ENCODE measurements at regions not wholly inside any gene's neighbourhood (a gene's known extent, or its start where the extent isn't known, plus 50 kb on each side); places are given as distances from the start of the nearest gene placed in this dataset.

DNA sequence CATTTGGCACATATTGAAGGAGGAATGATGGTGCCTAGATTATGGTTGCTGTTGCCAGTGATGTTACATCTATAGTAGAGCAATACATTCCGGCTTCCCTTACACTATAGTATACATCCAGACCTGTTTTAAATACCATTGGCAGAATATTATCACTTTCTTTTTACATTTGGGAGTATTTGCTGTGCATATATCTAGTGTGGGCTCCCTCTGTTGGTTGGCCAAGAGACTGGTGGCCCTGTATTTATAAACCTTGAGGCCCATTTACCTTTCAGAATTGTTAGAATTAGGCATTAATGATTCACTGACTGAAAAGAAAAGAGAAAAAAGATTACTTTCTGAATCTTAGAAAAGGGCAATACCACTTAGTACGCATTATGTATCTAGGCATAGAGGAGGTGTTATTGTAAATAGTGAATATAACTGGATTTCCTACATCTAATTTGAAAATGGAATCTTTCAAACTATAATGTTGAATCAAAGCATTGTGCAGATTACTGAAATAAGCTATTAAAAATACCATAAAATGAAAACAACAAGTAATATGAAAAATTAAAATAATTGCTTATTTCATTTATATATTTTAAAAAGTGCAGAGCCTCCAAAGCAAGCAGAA, 628.8 kb upstream of the MAN1A1 start:
- 75 to 100% methylated on average over 1 of the region's 2 CpGs for whole genome bisulfite sequencing, 2 experiments (ENCODE audit: insufficient coverage in 1 of 2, insufficient read length in 1 of 2)
- TF ChIP-seq, protein P1, sequence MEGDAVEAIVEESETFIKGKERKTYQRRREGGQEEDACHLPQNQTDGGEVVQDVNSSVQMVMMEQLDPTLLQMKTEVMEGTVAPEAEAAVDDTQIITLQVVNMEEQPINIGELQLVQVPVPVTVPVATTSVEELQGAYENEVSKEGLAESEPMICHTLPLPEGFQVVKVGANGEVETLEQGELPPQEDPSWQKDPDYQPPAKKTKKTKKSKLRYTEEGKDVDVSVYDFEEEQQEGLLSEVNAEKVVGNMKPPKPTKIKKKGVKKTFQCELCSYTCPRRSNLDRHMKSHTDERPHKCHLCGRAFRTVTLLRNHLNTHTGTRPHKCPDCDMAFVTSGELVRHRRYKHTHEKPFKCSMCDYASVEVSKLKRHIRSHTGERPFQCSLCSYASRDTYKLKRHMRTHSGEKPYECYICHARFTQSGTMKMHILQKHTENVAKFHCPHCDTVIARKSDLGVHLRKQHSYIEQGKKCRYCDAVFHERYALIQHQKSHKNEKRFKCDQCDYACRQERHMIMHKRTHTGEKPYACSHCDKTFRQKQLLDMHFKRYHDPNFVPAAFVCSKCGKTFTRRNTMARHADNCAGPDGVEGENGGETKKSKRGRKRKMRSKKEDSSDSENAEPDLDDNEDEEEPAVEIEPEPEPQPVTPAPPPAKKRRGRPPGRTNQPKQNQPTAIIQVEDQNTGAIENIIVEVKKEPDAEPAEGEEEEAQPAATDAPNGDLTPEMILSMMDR (conservative IDR thresholded peaks at IDR 0.05) = peak; percentile 83

DNA sequence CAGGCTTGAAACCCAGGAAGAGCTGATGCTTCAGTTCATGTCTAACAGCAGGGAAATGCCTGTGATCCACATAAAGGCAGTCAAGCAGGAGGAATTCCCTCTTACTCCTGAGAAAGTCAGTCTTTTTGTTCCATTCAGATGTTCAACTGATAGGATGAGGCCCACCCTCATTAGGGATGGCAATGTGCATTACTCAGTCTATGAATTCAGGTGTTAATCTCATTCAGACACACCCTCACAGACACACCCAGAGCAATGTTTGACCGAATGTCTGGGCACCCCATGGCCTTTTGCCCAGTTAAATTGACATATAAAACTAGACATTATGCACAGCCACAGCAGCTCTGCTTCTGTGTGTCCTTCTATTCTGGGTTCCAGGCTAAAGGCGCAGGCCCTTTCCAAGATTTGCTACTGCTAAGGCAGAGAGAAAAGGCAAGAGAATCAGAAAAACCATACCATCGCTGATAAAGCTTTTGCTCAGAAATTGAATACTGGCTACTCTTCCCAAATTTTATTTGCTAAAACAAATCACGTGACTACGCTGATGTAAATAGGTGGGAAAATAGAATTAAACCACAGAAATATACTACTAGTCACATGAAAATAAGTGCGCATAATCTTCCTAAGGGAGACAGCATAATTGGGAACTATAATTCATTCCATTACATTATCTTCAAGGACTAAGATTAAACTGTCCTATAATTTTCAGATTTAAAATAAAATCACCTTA, 625.0 kb upstream of the MAN1A1 start:
- H3K27ac ChIP-seq (ENCODE audit: low read depth, low read length) = no peak overlapping the region
- H3K9me3 ChIP-seq (ENCODE audit: control insufficient read depth, low read length) = no peaks in the 10 kb centered on the region
- H3K4me1 ChIP-seq (ENCODE audit: control insufficient read depth, insufficient read depth, low read length) = peaks cover 4% of the 10 kb centered on the region
- Mint-ChIP-seq H3K27ac (no peak overlapping the region), H3K4me1 (peaks cover 1% of the 10 kb centered on the region), H3K36me3 (ENCODE audit: low read depth) (no peaks in the 10 kb centered on the region), H3K4me3 (no peak overlapping the region), H3K27me3 (ENCODE audit: insufficient read depth) (no peaks in the 10 kb centered on the region), H3K9me3 (no peaks in the 10 kb centered on the region)
- TF ChIP-seq, protein P1 (conservative IDR thresholded peaks at IDR 0.05) = no peak
- H3K9ac ChIP-seq (ENCODE audit: extremely low read depth, low read length, poor library complexity, severe bottlenecking) = no peak overlapping the region
- H3K36me3 ChIP-seq (ENCODE audit: control insufficient read depth, insufficient read depth, low read length) = no peaks in the 10 kb centered on the region
- 95 to 100% methylated on average over 3 to 6 of the region's 6 CpGs for WGBS, 2 experiments (ENCODE audit: insufficient coverage in 1 of 2, insufficient read length in 1 of 2)
- no peak for DNase-seq
- no peaks in the 10 kb centered on the region for H3K27me3 ChIP-seq (ENCODE audit: control insufficient read depth, insufficient read depth, low read length, poor library complexity, severe bottlenecking)
- H3K4me3 ChIP-seq (ENCODE audit: low read length) = no peak overlapping the region

More for the DNA sequence above, 628.8 kb upstream of the MAN1A1 start:
- H3K36me3 Mint-ChIP-seq (ENCODE audit: low read depth) = no peaks in the 10 kb centered on the region
- H3K4me1 Mint-ChIP-seq = peaks cover 1% of the 10 kb centered on the region
- H3K4me3 ChIP-seq (ENCODE audit: low read length) = no peak overlapping the region
- H3K27me3 ChIP-seq (ENCODE audit: control insufficient read depth, insufficient read depth, low read length, poor library complexity, severe bottlenecking) = no peaks in the 10 kb centered on the region
- no peak overlapping the region for H3K27ac Mint-ChIP-seq
- H3K36me3 ChIP-seq (ENCODE audit: control insufficient read depth, insufficient read depth, low read length) = no peaks in the 10 kb centered on the region
- H3K27me3 Mint-ChIP-seq (ENCODE audit: insufficient read depth) = no peaks in the 10 kb centered on the region
- no peaks in the 10 kb centered on the region for H3K9me3 ChIP-seq (ENCODE audit: control insufficient read depth, low read length)
- no peak overlapping the region for H3K9ac ChIP-seq (ENCODE audit: extremely low read depth, low read length, poor library complexity, severe bottlenecking)
- peak; percentile 49 for DNase-seq
- no peak overlapping the region for H3K27ac ChIP-seq (ENCODE audit: low read depth, low read length)
- H3K4me3 Mint-ChIP-seq = no peak overlapping the region
- H3K9me3 Mint-ChIP-seq = no peaks in the 10 kb centered on the region
- no peaks in the 10 kb centered on the region for H3K4me1 ChIP-seq (ENCODE audit: control insufficient read depth, insufficient read depth, low read length)

DNA sequence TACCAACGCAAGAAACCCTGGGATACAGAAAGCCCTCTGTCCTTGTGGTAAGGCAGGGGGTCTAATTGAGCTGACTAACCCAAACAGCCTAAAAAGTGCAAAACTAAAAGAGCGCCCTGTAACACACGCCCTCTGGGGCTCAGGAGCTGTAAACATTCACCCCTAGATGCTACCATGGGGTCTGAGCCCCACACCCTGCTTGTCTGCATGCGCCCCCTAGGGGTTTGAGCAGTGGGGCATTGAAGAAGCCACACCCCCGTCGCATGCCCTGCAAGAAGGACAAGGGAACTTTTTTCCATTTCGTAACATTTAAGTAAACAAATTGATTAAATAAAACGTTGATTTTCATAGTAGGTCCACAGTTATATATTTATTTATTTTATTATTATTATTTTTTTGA, 616.9 kb upstream of the MAN1A1 start:
- H3K4me3 Mint-ChIP-seq = no peak overlapping the region
- Histone ChIP-seq H3K9me3 (ENCODE audit: control insufficient read depth, low read length) (no peaks in the 10 kb centered on the region), H3K9ac (ENCODE audit: extremely low read depth, low read length, poor library complexity, severe bottlenecking) (no peak overlapping the region), H3K27ac (ENCODE audit: low read depth, low read length) (no peak overlapping the region), H3K4me3 (ENCODE audit: low read length) (no peak overlapping the region), H3K4me1 (ENCODE audit: control insufficient read depth, insufficient read depth, low read length) (peaks cover 4% of the 10 kb centered on the region), H3K27me3 (ENCODE audit: control insufficient read depth, insufficient read depth, low read length, poor library complexity, severe bottlenecking) (no peaks in the 10 kb centered on the region), H3K36me3 (ENCODE audit: control insufficient read depth, insufficient read depth, low read length) (no peaks in the 10 kb centered on the region)
- H3K27ac Mint-ChIP-seq = no peak overlapping the region
- DNase-seq = peak; percentile 85
- H3K36me3 Mint-ChIP-seq (ENCODE audit: low read depth) = no peaks in the 10 kb centered on the region
- no peaks in the 10 kb centered on the region for H3K27me3 Mint-ChIP-seq (ENCODE audit: insufficient read depth)
- TF ChIP-seq, protein P1 (conservative IDR thresholded peaks at IDR 0.05) = peak; percentile 71
- H3K9me3 Mint-ChIP-seq = no peaks in the 10 kb centered on the region
- no peaks in the 10 kb centered on the region for H3K4me1 Mint-ChIP-seq
- 92 to 95% methylated on average over 4 to 7 of the region's 8 CpGs for WGBS, 2 experiments (ENCODE audit: insufficient coverage in 1 of 2, insufficient read length in 1 of 2)
